HG03135 (cell line): ENCODE measurements at regions not wholly inside any gene's neighbourhood (a gene's known extent, or its start where the extent isn't known, plus 50 kb on each side); places are given as distances from the start of the nearest gene placed in this dataset.

Source experiments
- ATAC-seq: cut with Tn5 transposase; IDR thresholded peaks from one replicate; pipeline ENCODE4 v1.9.1; 2021; ENCODE audit warnings: mild to moderate bottlenecking, moderate library complexity; ENCODE audit not compliant: unreplicated experiment

DNA sequence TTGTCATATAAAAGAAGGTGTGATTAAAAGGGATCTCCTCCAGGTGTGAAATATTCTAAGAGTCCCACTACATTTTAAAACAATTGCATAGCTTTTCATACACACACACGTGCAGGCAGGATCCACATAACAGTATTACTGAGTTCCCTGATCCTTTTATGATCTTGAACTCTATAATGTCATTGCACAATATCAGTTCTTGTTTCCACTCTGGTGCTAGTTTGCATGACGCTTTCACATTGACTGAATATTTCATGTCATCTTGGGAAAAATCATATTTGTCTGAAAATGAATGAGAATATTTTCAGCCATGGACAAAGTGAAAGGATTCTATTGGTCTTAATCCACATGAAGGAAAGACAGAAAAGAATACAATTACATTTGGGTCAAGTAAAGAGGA, 703.8 kb downstream of the CDH8 start:
- ATAC-seq, result no peak

DNA sequence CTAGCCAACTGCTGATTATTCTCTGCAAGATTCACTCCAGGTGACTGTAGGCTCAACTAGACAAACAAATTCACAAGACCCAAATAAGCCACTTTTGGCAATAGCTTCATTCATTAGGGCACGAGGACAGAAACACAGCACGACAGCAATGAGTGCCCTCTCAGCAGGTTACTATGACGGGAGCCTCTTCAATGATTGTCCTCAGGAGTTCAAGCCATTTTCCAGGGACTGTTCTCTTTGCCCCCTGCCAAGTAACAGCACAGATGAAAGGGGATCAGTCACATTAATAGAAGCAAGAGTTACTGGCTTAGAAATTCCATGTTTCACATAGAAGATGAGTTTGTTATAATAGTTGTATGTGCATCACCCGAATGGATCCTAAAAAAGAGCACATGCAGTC, 712.2 kb downstream of the CDH8 start:
- ATAC-seq, result no peak

DNA sequence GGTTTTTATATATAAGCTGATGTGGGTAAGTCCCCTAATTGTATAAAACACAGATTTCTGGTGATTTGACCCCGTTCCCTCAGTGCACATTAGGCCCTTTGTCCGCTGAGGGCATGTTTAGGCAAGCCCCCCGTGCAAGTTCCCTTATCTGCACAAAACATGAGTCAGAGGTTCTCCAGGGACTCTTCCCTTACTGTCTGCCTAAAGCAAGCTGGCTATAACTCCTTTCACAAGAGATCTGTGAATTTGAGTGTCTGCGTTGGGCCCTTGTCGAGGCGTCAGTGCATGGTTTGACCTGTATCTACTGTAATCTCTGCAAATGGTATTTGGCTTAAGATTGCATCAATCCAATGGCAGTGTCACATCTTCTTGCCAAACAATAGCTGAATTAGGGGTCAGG, 712.8 kb downstream of the CDH8 start:
- ATAC-seq, result no peak

DNA sequence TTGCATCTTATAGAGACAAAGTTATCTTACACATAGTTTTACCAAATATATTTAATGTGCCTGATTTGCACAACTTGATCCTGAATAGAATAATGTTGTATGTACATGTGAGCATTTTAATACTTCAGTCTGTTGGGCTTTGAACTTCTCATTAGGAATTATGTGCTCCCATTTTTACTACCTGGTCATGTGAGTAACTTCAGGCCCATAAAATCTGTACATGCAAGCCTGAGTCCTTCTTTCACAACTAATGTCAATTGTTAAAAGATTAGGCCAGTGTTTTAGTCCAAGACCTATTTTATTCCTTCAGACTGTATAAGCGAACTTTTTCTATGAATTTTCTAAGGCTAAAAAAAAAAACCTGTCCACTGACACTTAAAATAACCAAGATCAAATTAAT, 715.4 kb downstream of the CDH8 start:
- no peak for ATAC-seq

DNA sequence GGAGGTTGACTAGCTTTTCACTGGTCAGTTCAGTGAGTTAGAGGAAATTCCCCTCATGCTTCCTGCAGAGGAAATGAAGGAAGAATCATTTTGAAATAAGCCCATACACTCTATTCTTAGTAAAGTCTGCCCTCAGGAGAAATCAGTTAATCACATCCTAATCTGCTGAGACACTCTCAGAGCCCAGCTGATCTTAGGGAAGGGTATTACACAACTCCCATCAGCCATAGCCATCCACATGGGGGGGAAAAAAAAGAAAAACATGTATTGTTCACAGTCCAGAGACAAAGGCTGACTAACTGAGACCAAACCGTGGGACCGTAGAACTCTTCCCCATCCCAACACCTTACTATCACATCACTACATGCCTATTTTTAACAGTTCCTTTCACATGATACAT, 722.3 kb downstream of the CDH8 start:
- no peak for ATAC-seq

DNA sequence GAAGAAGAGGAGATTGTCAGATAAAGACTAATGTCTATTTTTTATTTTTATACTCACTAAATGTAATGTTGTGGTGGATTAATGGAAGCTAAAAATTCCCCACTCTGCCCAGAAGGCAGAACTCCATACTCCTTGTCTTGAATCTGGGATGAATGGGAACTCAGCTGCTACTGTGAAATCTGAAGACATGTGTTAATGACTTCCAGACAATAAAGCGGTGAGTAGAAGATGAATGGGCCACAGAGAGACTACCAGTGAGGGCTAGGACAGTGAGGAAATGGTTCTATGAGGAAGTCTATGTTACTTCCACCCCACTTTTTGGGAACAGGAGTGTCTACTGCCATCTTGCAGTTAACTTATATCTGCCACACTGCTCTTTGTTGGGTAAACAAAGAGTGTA, 726.9 kb downstream of the CDH8 start:
- ATAC-seq, result no peak

DNA sequence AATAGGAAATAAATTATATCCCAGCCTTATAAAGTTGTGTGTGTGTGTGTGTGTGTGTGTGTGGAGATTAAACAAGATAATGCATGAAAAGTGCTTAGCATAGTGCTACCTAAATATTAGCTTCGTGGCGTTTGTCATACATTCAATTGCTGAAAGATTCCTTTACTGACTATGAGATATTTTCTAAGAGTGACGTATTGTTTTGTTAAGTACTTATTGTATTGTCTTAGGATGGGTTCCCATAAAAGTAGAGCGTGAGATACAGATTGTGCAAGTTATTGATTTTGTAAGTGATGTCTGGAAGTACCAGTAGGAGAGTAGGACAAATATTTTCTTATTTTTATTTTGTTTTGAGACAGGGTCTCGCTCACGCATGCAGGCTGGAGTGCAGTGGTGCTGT, 730.0 kb downstream of the CDH8 start:
- no peak for ATAC-seq

DNA sequence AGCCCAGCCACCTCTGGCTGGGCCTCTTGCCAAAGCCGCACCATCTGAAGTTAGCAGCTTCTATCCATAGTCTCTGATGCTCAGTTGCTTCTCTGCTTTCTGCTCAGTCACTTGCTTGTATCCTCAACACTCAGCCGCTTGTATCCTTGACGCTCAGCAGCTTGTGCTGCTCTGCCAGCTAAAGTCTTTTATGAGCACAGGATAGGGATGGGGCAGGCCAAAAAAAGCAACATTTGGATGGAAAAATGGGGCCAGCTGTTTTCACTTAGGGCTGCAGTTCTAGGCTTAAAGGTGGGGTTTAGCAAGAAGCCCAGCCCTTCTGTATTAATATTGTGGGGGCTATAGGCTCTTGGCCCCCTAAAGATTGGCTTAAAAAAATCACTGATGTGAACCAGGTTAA, 739.4 kb downstream of the CDH8 start:
- ATAC-seq, result no peak

DNA sequence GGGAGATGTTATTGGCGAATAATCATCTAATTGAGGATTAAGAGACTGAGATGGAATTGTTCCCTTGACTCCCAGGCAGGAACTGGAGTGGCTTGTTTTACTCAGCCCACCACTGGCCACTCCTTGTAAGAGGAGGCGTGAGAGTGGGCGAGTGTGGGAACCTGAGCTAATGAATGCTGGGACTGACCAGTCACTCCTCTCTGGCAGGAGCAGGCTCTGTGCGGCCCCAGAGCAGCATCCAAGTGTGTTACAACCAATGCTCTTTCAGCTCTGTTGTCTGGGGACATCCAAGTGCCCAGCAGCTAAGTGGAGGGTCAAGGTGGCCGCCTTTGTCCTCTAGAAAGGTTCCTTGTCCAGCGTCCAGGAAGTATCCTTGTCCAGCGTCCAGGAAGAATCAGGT, 739.9 kb downstream of the CDH8 start:
- no peak for ATAC-seq

DNA sequence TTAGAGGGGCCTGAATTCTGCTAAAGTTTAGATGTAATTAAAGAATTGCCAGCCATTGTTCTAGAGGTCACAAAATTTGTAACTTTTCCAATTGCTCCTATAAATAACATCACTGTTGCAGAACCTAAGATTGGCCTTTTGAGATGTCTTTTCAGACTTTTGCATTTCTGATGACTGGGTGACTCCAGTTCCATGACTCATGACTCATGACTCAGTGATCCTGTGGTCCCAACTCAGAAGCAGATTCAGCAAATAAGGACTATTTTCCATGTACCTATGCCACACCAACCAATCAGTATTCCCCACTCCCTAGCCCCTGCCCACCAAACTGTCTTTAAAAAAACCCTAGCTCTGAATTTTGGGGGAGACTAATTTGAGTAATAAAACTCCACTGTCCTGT, 740.9 kb downstream of the CDH8 start:
- ATAC-seq, result no peak

DNA sequence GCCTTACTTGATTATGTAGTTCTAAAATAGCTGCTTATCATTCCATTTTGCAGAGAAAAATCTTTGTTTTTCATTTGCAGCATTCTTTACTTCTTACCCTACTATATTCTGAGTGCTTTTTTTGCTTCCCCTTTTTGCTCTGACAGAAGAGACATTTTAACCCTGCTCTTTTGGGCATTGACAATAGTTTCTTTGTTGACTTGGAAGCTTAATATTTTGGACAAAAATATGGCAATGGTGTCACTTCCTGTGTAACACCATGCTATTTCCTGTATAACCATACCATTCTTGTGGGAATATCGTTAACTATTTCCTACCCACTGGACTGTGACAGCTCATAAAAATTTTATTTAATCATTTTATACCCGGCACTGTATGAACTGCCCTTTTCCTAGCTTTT, 747.1 kb downstream of the CDH8 start:
- ATAC-seq, result no peak

DNA sequence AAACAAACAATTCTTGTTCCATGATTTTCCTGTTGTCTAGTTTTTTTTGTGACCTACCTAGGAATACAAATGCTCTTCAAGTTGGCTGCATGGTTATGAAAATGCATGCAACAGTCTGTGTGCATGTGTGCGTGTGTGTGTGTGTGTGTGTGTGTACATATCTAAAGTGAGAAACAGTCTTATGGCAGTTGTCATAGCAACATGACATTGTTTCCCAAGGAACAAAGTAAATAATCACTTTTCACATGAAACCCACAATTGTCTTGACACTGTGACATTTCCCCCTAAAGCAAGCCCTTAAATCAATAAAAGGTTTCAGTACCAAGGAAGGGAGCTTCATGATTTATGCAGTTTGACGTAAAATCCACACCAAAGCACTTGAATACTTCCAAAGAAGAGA, 758.4 kb downstream of the CDH8 start:
- ATAC-seq, result no peak

DNA sequence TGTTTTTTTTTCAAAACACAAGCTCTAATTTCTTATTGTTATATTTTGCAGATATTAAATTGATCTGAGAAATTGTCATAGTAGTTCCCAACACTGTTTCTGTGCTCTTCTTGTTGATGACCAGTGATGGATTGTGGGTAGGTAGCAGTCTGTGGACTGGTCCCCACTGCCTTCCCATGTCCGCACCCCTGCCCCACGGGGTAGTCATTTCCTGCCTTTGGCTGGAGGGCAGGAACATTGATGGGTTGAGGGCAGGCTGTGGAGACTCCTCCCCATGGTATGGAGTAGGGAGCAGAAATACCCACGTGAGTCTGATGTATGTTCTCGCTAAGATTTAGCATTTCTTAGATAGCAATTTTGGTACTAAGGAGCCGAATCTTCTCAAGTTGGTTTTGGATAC, 762.0 kb downstream of the CDH8 start:
- ATAC-seq, result no peak

DNA sequence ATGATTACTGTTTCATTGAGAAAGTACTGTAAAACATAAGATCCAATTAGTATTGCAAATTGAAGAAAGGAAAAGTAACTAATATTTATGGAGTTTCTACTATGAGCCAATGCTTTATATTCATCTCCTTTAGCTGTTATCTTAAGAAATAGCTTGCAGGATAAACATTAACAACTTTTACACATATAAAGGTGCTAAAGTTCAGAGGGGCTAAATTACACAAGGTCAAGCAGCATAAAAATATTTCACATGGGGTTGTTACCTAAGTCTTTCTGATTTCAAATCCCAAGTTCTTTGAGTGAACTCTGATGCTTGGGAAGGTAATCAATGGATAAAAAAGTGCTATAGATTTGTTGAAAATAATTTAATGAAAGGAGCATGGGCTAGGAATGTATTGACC, 765.5 kb downstream of the CDH8 start:
- ATAC-seq, result no peak

DNA sequence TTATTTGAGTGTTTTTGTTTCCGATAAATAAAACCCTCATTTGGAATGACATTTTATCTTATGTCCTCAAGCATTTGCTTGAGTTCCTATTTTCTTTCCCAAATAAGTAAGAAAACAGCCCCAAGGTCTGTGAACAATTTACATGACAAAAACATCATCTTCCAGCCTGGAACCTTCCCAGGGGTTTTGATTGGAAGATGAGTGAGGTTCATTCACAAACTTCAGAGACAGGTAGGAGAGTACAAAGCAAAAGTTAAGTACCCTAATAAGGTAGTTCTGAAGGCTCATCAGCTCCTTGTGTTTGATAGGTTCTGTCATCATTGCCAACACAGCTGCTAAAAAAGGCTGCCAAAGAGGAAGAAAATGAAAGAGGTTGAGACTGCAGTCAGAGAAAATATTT, 772.8 kb downstream of the CDH8 start:
- no peak for ATAC-seq

DNA sequence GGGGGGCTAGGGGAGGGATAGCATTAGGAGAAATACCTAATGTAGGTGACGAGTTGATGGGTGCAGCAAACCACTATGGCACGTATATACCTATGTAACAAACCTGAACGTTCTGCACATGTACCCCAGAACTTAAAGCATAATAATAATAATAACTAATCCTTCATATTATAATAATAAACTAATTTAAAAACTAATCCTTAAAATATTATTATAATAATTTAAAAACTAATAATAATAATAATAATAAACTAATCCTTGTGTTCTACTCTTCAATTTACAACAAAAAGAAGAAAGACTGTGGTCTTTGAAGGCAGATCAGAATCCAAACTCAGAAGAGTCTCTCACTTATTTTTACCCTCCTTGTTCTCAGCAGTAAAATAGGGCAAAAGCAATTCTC, 774.9 kb downstream of the CDH8 start:
- no peak for ATAC-seq

DNA sequence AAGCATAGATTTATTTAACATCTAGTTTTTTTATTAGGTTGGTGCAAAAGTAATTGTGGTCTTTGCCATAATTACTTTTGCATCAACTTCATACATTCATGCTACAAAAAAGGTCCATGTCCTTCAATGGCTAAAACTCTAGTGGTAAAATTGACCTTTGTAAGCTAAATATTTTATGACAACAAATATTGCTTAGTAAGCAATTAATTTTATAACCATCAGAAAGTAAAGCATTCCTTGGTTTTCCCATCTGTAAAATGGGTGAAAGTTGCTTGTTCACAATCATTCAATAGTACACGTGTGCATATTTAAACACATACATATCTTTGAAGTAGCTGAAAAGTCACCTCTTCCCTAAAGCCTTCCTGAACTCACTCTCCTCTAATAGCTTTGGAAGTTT, 789.6 kb downstream of the CDH8 start:
- no peak for ATAC-seq

DNA sequence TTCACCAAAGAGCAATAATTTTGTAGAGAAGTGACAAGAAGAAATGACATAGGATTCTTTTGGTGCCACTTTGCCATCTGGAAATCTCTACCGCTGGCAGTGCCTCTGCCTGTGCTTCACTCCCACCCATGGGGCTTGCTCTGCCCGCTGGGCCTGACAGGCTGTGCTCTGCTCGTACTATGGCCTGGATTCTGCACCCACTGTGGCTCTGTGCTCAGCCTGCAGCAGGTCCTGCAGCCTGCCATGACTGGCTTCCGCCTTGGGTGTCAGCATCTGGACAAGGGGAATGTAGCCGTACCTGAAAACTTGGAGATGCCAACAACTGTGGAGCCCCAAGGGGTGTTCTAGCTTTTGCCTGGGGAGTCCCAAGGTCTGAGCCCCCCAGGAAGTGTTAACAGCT, 792.3 kb downstream of the CDH8 start:
- ATAC-seq, result no peak

DNA sequence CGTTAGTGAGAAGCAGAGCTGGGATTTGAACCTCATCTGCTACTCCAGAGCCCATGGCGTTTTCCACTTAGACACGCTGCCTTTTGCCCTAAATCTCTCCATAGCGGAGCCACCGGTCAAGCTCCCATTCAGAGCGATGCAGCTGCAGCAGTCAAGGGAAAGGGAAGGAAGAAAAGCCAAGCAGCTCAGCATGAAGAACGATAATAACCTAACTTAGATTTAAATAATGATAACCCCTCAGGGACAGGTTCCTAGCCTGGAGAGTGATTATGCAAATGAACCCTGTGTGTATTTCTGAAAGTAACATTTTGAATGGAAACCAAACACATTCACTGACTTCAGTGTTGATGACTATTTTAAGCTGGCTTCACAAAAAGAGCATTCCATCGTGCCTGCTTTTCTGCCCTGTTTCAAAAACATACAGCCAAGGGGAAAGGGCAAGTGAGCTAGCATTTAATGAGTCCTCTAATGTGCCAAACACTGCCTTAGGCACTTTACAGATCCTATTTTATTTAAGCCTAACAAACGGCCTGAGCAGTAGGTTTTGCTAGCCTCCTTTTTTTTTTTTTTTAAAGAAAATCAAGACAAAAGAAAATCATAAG, 798.3 kb downstream of the CDH8 start:
- ATAC-seq, result no peak

DNA sequence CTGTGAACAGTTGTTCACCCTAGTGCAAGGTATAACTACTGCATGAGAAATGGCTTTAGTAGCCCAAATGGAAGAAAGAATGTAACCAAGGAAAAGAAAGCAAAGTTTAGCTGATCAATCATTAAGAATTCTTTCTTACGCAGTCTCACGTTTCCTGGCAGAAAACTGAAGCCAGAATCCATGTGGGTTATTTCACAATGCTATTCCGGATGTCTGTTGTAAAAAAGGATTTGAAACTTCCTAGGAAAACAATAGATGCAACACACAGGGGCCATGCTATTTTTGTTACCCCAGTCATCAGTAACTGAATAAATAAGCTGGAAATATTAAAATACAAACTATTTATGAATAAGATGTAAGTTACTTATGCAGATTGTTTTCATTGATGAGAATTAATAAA, 802.5 kb downstream of the CDH8 start:
- no peak for ATAC-seq

DNA sequence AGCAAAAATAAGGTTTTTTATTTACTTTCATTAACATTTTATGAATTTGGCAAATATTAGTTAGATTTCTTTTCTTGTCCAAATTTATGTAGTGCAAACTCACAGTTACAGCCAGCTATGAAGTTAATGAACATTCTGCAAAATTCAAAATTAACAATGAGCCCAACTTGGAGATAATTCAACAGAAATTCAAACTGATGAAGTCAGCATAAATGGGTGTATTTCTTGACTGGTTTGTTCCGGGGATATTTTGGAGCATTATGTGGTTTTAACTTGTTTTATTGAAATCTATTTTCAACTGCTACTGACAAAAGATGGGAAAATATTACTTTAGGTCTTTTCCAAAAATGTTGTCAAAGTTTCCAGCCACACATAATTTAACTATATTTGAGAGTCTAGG, 807.9 kb downstream of the CDH8 start:
- ATAC-seq, result no peak

DNA sequence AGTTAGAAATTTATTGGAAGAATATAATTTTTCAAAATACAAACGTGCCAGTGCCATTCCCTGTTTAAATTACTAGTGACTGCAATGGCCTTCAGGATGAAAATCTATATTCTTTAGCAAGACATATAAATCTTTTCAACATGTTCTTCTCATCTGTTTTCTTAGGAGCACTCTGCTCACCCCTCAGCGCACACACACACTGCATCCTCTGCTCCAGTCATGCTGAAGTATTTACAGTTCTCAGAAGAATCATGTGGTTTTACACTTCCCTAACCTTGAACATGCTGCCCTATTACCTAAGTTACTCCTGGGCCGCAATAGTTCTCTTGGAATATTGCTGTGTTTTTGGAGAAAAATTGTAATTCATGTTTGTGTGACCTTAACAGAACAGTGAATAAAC, 820.6 kb downstream of the CDH8 start:
- ATAC-seq, result no peak

DNA sequence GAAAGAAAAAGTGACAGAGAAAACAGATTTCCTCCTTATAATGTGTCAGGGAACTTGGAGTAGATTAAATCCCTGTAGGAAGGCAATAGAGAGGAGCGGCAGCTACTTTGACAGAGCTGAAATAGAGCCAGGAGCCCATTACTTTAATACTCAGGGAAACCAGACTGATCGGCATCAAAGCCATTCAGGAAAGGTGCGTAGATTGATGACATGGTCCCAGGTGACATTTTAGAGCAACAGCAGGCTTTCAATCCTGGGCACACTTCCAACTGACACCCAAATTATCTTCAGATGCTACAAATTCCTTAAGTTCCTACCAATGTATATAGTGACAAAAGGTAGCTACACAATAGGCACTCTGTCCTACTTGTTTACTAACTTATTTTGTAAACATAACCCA, 821.5 kb downstream of the CDH8 start:
- no peak for ATAC-seq

DNA sequence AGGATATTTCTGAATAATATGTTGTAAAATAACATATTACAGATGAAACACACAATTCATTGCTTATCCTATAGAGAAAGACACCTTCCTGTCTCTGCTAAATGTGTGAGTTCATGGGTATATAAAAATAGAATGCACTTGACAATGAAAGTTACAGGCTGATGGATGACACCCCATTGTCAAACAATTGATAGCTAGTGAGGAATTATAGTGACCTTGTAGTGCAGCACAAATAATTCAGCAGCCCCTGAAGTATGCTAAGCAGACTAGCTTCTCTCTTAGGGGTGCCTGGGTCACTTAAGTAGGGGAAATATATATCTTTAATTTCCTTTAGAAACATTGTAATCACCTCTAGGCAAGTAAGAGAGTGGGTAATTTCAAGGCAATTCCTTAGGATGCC, 826.2 kb downstream of the CDH8 start:
- no peak for ATAC-seq
